EL (cell line): ENCODE measurements at regions not wholly inside any gene's neighbourhood (a gene's known extent, or its start where the extent isn't known, plus 50 kb on each side); places are given as distances from the start of the nearest gene placed in this dataset.
"Not testable (repeated sequence)": the region's sequence is repeated elsewhere in the genome, so short reads cannot be mapped to it uniquely, and the experiment has no call there.

Experiments
- DNase-seq: peaks from one replicate; pipeline ENCODE4 v3.0.0-alpha.2; 2016

GRCh38 chr6:51432481-51432880 lies 613.8 kb downstream of the TFAP2B start:
- no peak for DNase-seq

- no peak for DNase-seq
These were observed 631.7 kb downstream of the TFAP2B start for GRCh38 chr6:51450248-51450957.

- DNase-seq = no peak
These were observed 632.3 kb downstream of the TFAP2B start for GRCh38 chr6:51450958-51451357.

GRCh38 chr6:51456282-51456681 lies 631.1 kb downstream of the PKHD1 start:
- no peak for DNase-seq

GRCh38 chr6:51459958-51460357 lies 627.5 kb downstream of the PKHD1 start:
- no peak for DNase-seq

- DNase-seq = no peak
These were observed 624.5 kb downstream of the PKHD1 start for GRCh38 chr6:51462896-51463295.

GRCh38 chr6:51463321-51463720 lies 624.1 kb downstream of the PKHD1 start:
- DNase-seq = no peak

GRCh38 chr6:51464956-51465355 lies 622.5 kb downstream of the PKHD1 start:
- DNase-seq = no peak

- DNase-seq = no peak
These were observed 621.0 kb downstream of the PKHD1 start for GRCh38 chr6:51466427-51466826.

- DNase-seq = no peak
These were observed 620.0 kb downstream of the PKHD1 start for GRCh38 chr6:51467231-51467952.

GRCh38 chr6:51468704-51469103 lies 618.7 kb downstream of the PKHD1 start:
- no peak for DNase-seq

GRCh38 chr6:51472745-51473487 lies 614.5 kb downstream of the PKHD1 start:
- DNase-seq = no peak

- DNase-seq = no peak
These were observed 613.1 kb downstream of the PKHD1 start for GRCh38 chr6:51474022-51474975.

GRCh38 chr6:51477711-51478311 lies 609.6 kb downstream of the PKHD1 start:
- DNase-seq = no peak

GRCh38 chr6:51479296-51479695 lies 608.1 kb downstream of the PKHD1 start:
- DNase-seq = no peak

GRCh38 chr6:51480040-51480439 lies 607.4 kb downstream of the PKHD1 start:
- no peak for DNase-seq

- not testable (repeated sequence) for DNase-seq
These were observed 601.5 kb downstream of the PKHD1 start for GRCh38 chr6:51485869-51486268.

GRCh38 chr6:51487937-51488336 lies 599.5 kb downstream of the PKHD1 start:
- DNase-seq = no peak

- DNase-seq = no peak
These were observed 598.3 kb downstream of the PKHD1 start for GRCh38 chr6:51489133-51489532.

- DNase-seq = no peak
These were observed 597.3 kb downstream of the PKHD1 start for GRCh38 chr6:51490101-51490500.

- DNase-seq = no peak
These were observed 593.1 kb downstream of the PKHD1 start for GRCh38 chr6:51494342-51494741.

GRCh38 chr6:51495096-51495495 lies 592.3 kb downstream of the PKHD1 start:
- DNase-seq = no peak
